Cardiac muscle cell (in vitro differentiated cells and primary cell): ENCODE measurements at regions not wholly inside any gene's neighbourhood (a gene's known extent, or its start where the extent isn't known, plus 50 kb on each side); places are given as distances from the start of the nearest gene placed in this dataset.

Experiments
- DNase-seq, 2 donors: peaks; one replicate each; pipeline versions ENCODE4 v3.0.0 to v3.0.0-alpha.2; 2010 to 2017; ENCODE audit warnings: low read depth in 1 of 2, low spot score in 1 of 2
- H3K27ac ChIP-seq: fragments of 200-600 bp; sonication (generic); 2 replicates; pipeline ENCODE4 v1.5.1; 2016
- H3K27me3 ChIP-seq: fragments of 200-600 bp; sonication (generic); 2 replicates; pipeline ENCODE4 v1.6.0; 2016; ENCODE audit warnings: control low read depth
- H3K36me3 ChIP-seq: fragments of 200-600 bp; sonication (generic); 2 replicates; pipeline ENCODE4 v1.5.1; 2016; ENCODE audit warnings: control low read depth
- H3K4me1 ChIP-seq: fragments of 200-600 bp; sonication (generic); 2 replicates; pipeline ENCODE4 v1.8.1; 2017; ENCODE audit warnings: low read depth, mild to moderate bottlenecking, mixed run types
- H3K4me3 ChIP-seq: fragments of 200-600 bp; sonication (generic); 2 replicates; pipeline ENCODE4 v1.5.1; 2016; ENCODE audit warnings: mild to moderate bottlenecking
- H3K9me3 ChIP-seq: fragments of 200-600 bp; sonication (generic); 2 replicates; pipeline ENCODE4 v1.5.1; 2017; ENCODE audit warnings: low read depth, mild to moderate bottlenecking, control low read depth
- CTCF ChIP-seq: IDR thresholded peaks from 2 replicates; pipeline ENCODE4 v1.5.1; 2012; ENCODE audit warnings: low read depth, mild to moderate bottlenecking, low read length

DNA sequence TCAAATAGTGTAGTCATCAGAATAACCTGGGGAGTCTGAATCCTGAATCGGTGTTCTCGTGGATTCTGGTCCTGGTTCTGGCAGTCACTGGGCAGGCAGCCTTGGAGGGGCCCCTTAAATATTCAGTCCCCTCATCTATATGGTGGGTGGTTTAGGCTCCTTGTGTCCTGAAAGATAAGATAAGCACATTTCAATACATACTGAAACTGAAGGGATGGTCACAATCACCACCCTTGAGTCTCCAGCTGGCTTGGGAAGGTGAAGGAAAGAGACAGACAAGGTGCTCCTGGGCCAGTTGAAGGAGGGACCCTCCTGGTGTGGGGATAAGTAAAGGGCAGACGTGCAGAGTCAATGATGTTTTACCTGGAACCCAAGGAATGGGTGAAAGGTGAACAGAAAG lies 146.7 kb downstream of the CXCL12 start:
- no peak for DNase-seq
- no peak for TF ChIP-seq CTCF
- H3K27ac ChIP-seq: no peak overlapping the region
- no peaks in the 10 kb centered on the region for H3K27me3 ChIP-seq
- peaks cover 21% of the 10 kb centered on the region for H3K4me1 ChIP-seq
- no peaks in the 10 kb centered on the region for H3K36me3 ChIP-seq
- no peak overlapping the region for H3K4me3 ChIP-seq
- no peaks in the 10 kb centered on the region for H3K9me3 ChIP-seq

GRCh38 chr10:44237364-44238049 lies 147.4 kb downstream of the CXCL12 start:
- Histone ChIP-seq H3K4me1 (peaks cover 23% of the 10 kb centered on the region), H3K36me3 (no peaks in the 10 kb centered on the region), H3K27ac (no peak overlapping the region), H3K4me3 (no peak overlapping the region), H3K9me3 (no peaks in the 10 kb centered on the region), H3K27me3 (no peaks in the 10 kb centered on the region)
- TF ChIP-seq CTCF: no peak
- no peak for DNase-seq

DNA sequence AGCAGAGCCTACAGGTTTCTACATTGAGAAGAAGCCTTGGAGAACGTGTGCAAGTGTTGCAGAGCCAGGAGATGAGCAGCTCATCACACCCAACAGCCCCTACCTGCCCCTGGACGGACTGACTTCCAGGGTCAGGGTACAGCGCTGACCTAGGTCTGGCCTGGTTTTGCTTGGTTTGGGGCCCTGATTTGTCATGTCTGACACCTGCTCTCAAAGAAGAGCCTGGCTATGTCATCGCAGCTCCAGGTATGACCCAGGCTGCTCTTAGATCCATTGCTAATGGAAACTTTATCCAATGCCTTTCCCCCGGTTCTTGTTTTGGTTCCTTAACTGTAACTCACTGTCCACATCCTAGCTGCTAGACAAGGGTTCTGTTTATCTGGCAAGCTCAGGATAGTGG lies 149.5 kb downstream of the CXCL12 start:
- Histone ChIP-seq H3K36me3 (no peaks in the 10 kb centered on the region), H3K27ac (no peak overlapping the region), H3K27me3 (no peaks in the 10 kb centered on the region), H3K9me3 (no peaks in the 10 kb centered on the region), H3K4me1 (peaks cover 23% of the 10 kb centered on the region), H3K4me3 (no peak overlapping the region)
- DNase-seq: no peak
- no peak for TF ChIP-seq CTCF

DNA sequence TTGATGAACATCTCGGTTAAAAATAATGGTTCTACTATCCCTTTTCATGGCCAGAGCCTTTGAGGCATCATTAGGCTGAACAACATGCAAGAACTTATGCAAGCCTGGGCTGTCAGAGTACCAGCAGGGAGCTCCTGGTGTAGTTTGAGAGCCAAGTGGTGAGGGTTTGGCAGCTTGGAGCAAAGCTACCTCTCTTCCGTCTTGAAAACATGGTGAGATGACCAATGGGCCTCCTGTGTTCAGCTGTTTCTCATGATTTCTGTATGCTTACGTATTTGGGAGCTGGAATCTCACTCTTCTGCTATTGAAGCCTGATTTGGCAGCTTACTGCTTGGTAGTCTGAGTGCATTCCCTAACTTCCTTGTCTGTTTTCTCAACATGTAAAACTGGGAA lies 150.4 kb downstream of the CXCL12 start:
- Histone ChIP-seq H3K27ac (peak overlapping the region; percentile 13), H3K9me3 (no peaks in the 10 kb centered on the region), H3K4me3 (no peak overlapping the region), H3K27me3 (no peaks in the 10 kb centered on the region), H3K36me3 (no peaks in the 10 kb centered on the region), H3K4me1 (peaks cover 23% of the 10 kb centered on the region)
- DNase-seq: peak in 1 of 2 donors; percentile 51
- TF ChIP-seq CTCF: no peak

- no peaks in the 10 kb centered on the region for H3K36me3 ChIP-seq
- no peak overlapping the region for H3K4me3 ChIP-seq
- H3K27me3 ChIP-seq: no peaks in the 10 kb centered on the region
- peaks cover 23% of the 10 kb centered on the region for H3K4me1 ChIP-seq
- peak; percentile 86 to 91 for DNase-seq
- H3K9me3 ChIP-seq: no peaks in the 10 kb centered on the region
- TF ChIP-seq CTCF: no peak
- peak overlapping the region; percentile 84 for H3K27ac ChIP-seq
Measured at GRCh38 chr10:44233561-44234482, 151.1 kb downstream of the CXCL12 start.
